8988T (cell line): ENCODE measurements at regions not wholly inside any gene's neighbourhood (a gene's known extent, or its start where the extent isn't known, plus 50 kb on each side); places are given as distances from the start of the nearest gene placed in this dataset.

ENCODE experiments used
- DNase-seq: peaks from one replicate; pipeline ENCODE4 v3.0.0; 2011

GRCh38 chr6:98670045-98670746, 164.2 kb upstream of the POU3F2 start:
- DNase-seq, result no peak

- no peak for DNase-seq
Measured at GRCh38 chr6:98672681-98673475, 161.5 kb upstream of the POU3F2 start.

DNA sequence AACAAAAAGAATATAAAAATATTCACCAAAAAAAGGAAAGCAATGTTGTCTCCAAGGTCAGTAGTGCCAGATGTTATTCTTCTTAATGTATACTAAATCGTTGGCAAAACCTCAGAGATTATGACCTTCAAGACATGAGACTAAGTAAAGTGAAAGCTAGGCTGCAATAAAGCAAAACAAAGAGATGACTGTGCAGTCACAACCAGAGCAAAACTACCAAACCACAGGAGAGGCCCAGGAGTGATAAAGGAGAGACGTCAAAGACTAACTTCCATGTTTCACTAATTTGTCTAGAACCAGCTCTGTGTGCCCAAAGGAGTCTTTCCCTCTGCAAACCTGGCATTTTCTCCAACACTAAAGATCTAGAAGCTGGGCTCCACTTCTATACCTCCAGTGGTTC, 155.9 kb upstream of the POU3F2 start:
- no peak for DNase-seq

DNA sequence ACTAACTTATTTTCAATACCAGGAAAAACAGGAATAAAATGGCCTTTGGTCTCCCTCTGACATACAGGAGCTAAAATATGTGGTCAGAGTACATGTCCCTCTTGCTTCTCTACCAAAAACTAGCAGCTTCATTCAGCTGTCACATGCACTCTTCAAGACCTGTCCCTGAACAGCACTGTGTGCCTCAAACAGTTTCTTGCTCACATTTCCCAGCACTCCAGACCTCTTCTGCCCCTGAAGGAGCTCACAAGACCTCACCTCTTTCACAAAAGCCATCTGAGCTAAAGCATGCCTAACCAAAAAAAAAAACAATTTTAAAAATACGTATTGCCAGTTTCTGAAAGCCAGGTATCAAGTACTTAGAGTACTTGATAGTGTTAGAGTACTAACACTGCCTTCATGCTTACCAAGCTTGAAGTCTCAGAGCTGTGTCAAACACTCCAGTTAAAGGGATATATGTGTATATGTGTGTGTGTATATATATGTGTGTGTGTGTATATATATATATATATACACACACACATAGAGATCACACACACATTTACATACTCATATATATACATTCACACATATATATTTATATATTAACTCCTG, 148.3 kb upstream of the POU3F2 start:
- DNase-seq, result no peak

- DNase-seq, result no peak
Measured at GRCh38 chr6:98687752-98688151, 146.6 kb upstream of the POU3F2 start.

DNA sequence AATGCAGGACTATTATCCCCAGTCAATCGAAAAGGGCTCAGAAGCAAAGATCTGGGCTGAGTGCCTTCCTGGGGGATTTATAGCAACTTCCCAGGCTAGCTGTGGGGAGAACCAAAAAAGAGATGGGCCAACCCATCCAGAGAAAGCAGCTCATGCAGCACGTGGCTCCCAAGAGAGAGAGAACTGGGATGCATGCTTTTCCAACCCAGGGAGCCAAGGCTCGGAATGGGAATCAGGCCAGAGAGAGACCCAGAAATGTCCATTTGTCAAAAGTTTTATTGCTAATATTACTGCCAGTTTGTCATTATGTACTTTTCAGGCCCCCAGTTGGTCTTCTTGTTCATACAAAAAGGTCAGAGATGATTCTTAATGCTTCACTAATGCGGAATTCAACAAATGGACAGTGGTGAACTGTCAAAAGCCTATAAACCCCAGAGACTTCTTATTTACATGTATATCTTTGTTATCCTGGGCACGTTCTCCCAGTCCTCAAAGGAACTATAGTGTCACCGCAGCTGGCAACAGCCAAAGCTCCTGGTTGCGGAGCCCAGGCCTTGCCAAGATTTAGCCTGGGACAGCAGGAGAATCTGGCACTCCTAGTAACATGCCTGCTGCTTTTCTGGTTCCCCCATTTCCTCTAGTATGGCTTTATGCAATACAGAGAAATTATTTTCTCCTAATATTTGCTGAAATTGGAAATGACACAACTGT, 139.1 kb upstream of the POU3F2 start:
- no peak for DNase-seq

- no peak for DNase-seq
Measured at GRCh38 chr6:98711380-98711779, 123.0 kb upstream of the POU3F2 start.

DNA sequence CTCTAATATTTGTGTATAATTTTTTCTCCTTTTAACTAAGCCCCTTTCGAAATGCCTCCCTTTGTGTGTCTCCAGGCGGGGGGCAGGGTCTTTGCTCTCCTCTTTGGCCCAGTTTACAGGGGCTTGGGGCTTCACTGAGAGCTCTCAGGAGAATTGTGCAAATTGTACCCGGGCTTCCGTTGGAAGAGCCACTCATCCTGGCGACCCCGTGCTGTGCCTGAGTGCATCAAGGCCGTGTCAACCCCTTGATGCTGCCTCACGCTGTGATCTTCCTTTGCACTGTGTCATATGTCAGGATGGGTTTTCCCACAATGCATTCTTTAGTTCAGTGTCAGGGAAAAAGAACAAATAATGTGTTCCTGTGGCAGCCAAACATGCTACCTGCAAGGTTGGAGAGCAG, 118.0 kb upstream of the POU3F2 start:
- no peak for DNase-seq

GRCh38 chr6:98717322-98717877, 117.0 kb upstream of the POU3F2 start:
- no peak for DNase-seq

DNA sequence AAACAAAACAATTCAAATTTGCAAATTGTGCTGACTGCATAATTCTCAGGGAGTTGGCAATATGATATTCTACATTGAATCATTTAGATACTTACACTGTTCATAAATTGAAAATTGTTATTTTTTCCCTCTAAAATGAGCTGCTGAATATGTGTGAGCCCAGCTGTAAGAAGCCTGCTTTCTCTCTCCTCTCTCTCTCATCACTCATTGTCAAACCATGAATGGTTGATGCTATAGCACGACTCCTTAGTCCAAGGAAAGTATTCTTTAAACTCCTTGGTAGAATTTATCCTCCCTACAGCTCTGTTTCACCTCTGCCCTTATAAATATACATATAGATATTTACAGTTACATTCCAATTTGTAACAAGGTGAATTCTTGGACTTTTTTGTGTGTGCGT, 116.4 kb upstream of the POU3F2 start:
- DNase-seq, result no peak

DNA sequence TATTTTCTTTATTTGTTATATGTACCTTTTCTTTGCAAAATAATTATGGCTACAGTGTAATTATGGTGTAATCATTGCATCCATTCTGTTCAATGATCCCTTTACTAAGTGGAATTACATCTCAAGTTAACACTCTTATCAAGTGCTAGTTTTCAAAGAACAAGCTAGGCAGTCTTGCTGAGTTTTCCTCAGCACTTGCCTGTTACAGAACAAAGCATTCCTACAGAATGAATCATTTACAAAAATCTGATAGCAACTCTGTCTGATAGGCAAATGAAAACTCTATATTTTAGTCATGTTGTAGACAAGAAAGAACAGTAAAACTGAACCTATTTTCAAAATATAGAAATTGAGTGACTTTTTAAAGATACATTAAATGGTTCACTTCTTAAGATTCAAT, 109.8 kb upstream of the POU3F2 start:
- DNase-seq, result no peak

DNA sequence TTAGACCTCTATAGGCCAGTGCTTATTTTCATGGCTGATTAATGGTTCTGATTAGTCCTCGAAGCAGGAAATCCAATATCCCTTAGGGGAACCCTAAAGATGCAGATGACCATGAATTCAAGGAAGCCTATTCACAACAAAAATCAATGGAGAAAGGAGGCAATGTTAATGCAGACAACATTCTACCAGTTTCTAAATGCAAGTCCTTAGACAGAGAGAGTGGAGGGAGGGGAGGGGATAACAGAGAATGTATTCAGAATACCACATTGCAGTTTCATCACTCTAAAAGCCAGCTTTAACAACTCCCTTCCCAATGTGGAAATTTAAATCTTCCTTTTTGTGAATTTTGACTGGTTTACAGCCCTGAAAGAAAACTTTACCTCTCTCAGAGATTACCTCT, 87.1 kb upstream of the POU3F2 start:
- no peak for DNase-seq

DNA sequence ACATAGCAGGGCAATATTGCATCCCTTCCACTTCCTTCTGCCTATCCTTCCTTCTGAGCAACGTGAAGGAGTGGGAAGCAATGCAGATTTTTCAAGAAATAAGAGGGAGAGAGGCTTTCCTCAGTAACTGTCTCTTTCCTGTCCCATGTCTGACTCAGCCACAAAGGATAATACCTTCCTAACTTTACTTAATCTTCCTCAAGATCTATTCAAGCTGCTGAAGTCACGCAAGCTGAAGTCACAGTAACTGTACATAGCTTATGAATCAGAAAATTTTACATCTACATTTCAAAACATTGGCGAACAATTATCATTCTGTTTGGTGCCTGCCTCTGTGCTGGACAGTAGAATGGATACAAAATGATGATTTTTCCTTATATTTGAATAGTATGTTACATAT, 86.4 kb upstream of the POU3F2 start:
- no peak for DNase-seq

GRCh38 chr6:98759459-98759858, 74.9 kb upstream of the POU3F2 start:
- no peak for DNase-seq

DNA sequence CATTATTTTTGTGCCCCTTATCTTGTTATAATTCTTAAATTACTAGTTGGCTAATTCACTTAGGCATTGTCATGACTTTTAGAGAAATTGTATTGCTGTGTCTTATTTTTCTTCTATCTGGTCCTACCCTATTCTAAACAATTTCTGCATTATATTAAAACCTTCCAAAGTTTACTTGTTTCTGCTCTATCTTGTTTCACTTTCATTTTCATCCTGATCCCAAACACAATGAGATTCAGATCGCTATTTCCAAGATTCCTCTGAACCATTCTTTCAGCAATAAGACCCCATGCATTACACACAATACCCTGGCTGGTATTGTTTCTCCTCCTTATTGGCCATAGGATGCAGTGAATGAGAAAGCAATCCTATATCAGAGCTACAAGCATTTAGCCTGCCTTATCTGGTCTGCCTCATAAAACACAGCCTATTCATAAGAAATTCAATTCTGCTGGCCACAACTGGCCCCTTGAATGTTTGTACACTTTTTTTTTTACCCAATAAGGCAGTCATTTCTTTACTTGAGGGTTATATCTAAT, 69.9 kb upstream of the POU3F2 start:
- DNase-seq, result no peak

GRCh38 chr6:98769546-98769945, 64.8 kb upstream of the POU3F2 start:
- peak; percentile 28 for DNase-seq

GRCh38 chr6:98775205-98775604, 59.2 kb upstream of the POU3F2 start:
- no peak for DNase-seq

- DNase-seq, result no peak
Measured at GRCh38 chr6:98777762-98778161, 56.6 kb upstream of the POU3F2 start.

DNA sequence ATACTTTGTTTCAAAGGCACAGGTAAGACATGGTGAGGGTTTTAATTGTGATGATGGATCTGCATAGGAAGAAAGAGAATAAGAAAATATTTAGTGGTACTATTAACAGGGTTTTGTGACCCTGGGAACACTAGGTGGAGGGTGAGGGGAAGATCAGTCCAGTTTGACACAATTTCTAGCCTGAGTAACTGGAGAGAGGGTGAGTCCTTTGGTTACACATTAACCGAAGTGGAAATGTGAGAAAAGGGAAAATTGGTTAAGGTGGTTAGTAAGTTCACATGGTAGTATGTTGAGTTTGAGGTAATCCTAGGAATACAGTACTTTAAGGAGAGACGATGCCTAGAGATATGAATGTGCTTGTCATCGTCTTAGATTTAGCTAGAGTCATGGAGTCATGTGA, 54.8 kb upstream of the POU3F2 start:
- no peak for DNase-seq

GRCh38 chr6:98782772-98783171, 51.6 kb upstream of the POU3F2 start:
- no peak for DNase-seq

DNA sequence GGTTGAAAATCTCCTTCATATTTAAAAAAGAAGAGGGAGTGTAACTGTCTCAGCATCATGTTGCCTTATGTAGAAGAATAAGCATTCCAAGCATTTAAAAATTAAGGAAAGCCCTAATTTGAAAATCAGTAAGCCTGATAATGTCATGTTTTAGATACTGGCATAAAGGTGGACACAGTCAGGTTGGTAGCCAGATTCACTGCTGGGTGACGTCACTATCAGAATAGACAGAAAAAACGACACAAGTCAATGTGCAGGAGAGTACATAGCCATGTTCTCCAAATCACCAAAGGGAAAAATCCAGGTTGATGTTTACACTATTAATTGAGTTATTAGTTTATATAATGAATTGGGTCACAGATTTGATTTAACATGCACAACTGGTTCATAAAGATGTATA, 50.8 kb upstream of the POU3F2 start:
- no peak for DNase-seq
